Nephron progenitor cell (in vitro differentiated cells): ENCODE measurements at regions not wholly inside any gene's neighbourhood (a gene's known extent, or its start where the extent isn't known, plus 50 kb on each side); places are given as distances from the start of the nearest gene placed in this dataset.

Experiments
- DNase-seq: peaks from one replicate; pipeline ENCODE4 v3.0.0; 2021
- H3K27ac Mint-ChIP-seq: 2 replicates; pipeline ENCODE4 v1.8.0; 2021; ENCODE audit warnings: mild to moderate bottlenecking, moderate library complexity, mixed read lengths
- H3K27me3 Mint-ChIP-seq: 2 replicates; pipeline ENCODE4 v1.8.0; 2021; ENCODE audit warnings: mild to moderate bottlenecking, low read depth, mixed read lengths; ENCODE audit not compliant: poor library complexity
- H3K36me3 Mint-ChIP-seq: 2 replicates; pipeline ENCODE4 v1.8.0; 2021; ENCODE audit warnings: low read depth, mixed read lengths
- H3K4me1 Mint-ChIP-seq: 2 replicates; pipeline ENCODE4 v1.8.0; 2021; ENCODE audit warnings: mixed read lengths
- H3K4me3 Mint-ChIP-seq: 2 replicates; pipeline ENCODE4 v1.8.0; 2021; ENCODE audit warnings: mild to moderate bottlenecking, moderate library complexity, mixed read lengths
- H3K9me3 Mint-ChIP-seq: 2 replicates; pipeline ENCODE4 v1.8.0; 2021; ENCODE audit warnings: mild to moderate bottlenecking, moderate library complexity, mixed read lengths
- TF ChIP-seq, protein P1 (sequence below): fragments of 200-600 bp; sonication (generic); IDR thresholded peaks from 2 replicates; pipeline ENCODE4 v1.5.0; 2021; ENCODE audit warnings: antibody characterized with exemption

DNA sequence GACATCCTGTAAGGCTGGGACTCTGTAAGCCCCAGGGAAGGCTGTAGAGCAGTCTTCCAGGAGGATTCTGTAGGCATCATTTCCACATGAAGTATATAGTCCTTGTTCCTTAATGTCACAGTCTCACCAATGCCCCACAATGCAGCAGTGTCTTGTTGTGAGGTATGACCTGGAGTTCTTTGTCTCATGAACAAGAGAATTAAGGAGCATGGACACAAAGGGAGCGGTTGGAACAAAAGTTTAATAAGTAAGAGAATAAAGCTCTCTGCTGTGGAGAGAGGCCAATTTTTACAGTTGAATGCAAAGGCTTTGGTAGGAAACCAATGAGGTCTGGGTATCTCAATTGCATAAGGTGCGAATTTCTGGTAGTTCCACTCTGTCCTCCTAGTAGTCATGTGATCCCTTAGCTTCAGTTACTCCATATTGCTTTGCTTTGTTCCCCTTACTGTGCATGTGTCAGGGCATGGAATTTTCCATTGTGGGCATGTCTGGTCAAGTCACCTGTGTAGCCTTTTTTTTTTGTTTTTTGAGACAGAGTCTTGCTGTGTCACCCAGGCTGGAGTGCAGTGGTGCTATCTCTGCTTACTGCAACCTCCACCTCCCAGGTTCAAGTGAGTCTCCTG, 124.3 kb upstream of the TMTC4 start:
- Mint-ChIP-seq H3K4me3 (no peak overlapping the region), H3K27ac (no peak overlapping the region), H3K4me1 (peaks cover 13% of the 10 kb centered on the region), H3K27me3 (peaks cover 5% of the 10 kb centered on the region), H3K9me3 (peaks cover 27% of the 10 kb centered on the region), H3K36me3 (no peaks in the 10 kb centered on the region)
- TF ChIP-seq, protein P1, sequence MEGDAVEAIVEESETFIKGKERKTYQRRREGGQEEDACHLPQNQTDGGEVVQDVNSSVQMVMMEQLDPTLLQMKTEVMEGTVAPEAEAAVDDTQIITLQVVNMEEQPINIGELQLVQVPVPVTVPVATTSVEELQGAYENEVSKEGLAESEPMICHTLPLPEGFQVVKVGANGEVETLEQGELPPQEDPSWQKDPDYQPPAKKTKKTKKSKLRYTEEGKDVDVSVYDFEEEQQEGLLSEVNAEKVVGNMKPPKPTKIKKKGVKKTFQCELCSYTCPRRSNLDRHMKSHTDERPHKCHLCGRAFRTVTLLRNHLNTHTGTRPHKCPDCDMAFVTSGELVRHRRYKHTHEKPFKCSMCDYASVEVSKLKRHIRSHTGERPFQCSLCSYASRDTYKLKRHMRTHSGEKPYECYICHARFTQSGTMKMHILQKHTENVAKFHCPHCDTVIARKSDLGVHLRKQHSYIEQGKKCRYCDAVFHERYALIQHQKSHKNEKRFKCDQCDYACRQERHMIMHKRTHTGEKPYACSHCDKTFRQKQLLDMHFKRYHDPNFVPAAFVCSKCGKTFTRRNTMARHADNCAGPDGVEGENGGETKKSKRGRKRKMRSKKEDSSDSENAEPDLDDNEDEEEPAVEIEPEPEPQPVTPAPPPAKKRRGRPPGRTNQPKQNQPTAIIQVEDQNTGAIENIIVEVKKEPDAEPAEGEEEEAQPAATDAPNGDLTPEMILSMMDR, result no peak
- no peak for DNase-seq

DNA sequence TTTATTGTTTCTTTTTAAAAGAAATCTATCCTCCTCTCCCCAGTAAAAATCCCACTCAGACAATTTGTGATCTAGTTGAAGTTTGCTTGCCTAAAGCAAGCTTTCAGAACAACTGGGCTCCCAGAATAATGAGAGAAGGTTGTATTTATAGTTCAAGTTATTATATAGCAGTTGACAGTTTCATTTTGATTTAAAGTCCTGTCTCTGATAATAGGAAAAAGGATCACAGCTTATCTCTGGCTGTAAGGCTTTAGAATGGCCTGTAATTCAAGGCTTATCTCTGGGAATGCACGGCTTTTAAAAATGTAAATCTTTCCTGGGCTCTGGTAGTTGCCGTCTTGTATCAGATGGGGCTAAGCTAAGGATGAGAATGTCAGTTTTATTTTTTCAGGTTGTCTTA, 123.3 kb upstream of the TMTC4 start:
- peaks cover 8% of the 10 kb centered on the region for H3K4me1 Mint-ChIP-seq
- DNase-seq, result no peak
- no peak overlapping the region for H3K4me3 Mint-ChIP-seq
- peaks cover 9% of the 10 kb centered on the region for H3K27me3 Mint-ChIP-seq
- H3K36me3 Mint-ChIP-seq, result no peaks in the 10 kb centered on the region
- no peak overlapping the region for H3K27ac Mint-ChIP-seq
- peaks cover 36% of the 10 kb centered on the region for H3K9me3 Mint-ChIP-seq
- TF ChIP-seq, protein P1, result no peak

- Mint-ChIP-seq H3K36me3 (peaks cover 4% of the 10 kb centered on the region), H3K9me3 (peaks cover 47% of the 10 kb centered on the region), H3K4me3 (no peak overlapping the region), H3K27ac (no peak overlapping the region), H3K4me1 (peaks cover 1% of the 10 kb centered on the region), H3K27me3 (peaks cover 9% of the 10 kb centered on the region)
- DNase-seq, result no peak
- TF ChIP-seq, protein P1, result no peak
Observed at GRCh38 chr13:100796463-100796862, 121.9 kb upstream of the TMTC4 start.

DNA sequence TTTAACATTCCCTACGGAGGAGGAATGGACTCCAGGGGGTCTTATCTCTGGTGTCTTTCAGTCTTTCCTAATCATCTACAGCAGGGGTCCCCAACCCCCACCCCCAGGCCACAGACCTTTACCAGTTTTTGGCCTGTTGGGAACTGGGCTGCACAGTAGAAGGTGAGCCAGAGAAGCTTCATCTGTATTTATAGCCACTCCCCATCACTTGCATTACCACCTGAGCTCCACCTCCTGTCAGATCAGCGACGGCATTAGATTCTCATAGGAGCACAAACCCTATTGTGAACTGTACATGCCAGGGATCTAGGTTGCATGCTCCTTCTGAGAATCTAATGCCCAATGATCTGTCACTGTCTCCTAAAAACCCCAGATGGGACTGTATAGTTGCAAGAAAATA, 120.0 kb upstream of the TMTC4 start:
- Mint-ChIP-seq H3K9me3 (peaks cover 48% of the 10 kb centered on the region), H3K4me3 (no peak overlapping the region), H3K27me3 (peaks cover 9% of the 10 kb centered on the region)

DNA sequence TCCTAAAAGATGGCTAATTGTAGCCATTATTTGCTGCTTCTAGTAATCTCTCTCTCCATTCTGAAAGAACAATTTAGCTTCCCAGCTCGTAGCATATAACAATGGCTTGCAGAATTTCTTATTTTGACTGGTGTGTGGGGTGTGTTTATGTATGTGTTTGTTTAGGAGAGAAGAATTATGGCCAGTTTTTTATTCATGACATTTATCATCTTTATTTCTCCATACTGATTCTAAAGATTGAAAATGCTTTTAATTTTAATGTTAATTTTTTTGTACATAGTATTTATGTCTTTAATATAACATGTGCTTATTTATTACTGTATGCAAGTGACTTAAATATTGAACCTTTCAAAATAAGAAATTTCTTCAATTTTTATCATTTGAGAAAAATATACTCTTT, 115.8 kb upstream of the TMTC4 start:
- DNase-seq, result no peak
- TF ChIP-seq, protein P1, result no peak
- H3K36me3 Mint-ChIP-seq, result peaks cover 12% of the 10 kb centered on the region
- peaks cover 50% of the 10 kb centered on the region for H3K9me3 Mint-ChIP-seq
- H3K4me3 Mint-ChIP-seq, result no peak overlapping the region
- peaks cover 9% of the 10 kb centered on the region for H3K27me3 Mint-ChIP-seq
- H3K27ac Mint-ChIP-seq, result peak overlapping the region; percentile 11
- H3K4me1 Mint-ChIP-seq, result peaks cover 15% of the 10 kb centered on the region

More for the DNA sequence above, 120.0 kb upstream of the TMTC4 start:
- DNase-seq, result no peak
- Mint-ChIP-seq H3K4me1 (peaks cover 9% of the 10 kb centered on the region), H3K36me3 (peaks cover 4% of the 10 kb centered on the region), H3K27ac (no peak overlapping the region)
- TF ChIP-seq, protein P1, result no peak

DNA sequence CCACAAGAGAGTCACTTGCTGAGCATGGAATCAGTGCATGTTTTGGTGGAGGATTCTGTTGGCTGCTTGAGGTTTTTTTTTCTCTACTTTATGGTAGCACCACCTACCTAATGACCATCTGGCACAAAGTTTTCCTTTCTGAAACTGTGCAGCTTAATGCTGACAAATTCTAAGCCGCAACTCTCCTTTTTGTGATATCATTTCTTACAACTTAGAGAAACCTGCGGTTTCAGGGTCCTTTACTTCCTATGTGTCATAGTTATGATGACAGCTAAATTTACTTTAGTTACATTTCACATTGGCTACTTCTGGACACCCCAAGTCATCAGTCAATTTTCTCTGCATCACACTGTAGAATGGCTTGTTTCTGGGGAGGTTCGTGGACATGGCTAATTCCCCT, 115.4 kb upstream of the TMTC4 start:
- peak overlapping the region; percentile 97 for H3K27ac Mint-ChIP-seq
- peaks cover 15% of the 10 kb centered on the region for H3K4me1 Mint-ChIP-seq
- peaks cover 46% of the 10 kb centered on the region for H3K9me3 Mint-ChIP-seq
- H3K36me3 Mint-ChIP-seq, result peaks cover 12% of the 10 kb centered on the region
- DNase-seq, result no peak
- H3K27me3 Mint-ChIP-seq, result peaks cover 9% of the 10 kb centered on the region
- no peak overlapping the region for H3K4me3 Mint-ChIP-seq
- TF ChIP-seq, protein P1, result no peak
